ENCODE measurements at regions not wholly inside any gene's neighbourhood (a gene's known extent, or its start where the extent isn't known, plus 50 kb on each side); places are given as distances from the start of the nearest gene placed in this dataset.
"Not testable (repeated sequence)": the region's sequence is repeated elsewhere in the genome, so short reads cannot be mapped to it uniquely, and the experiment has no call there.

DNA sequence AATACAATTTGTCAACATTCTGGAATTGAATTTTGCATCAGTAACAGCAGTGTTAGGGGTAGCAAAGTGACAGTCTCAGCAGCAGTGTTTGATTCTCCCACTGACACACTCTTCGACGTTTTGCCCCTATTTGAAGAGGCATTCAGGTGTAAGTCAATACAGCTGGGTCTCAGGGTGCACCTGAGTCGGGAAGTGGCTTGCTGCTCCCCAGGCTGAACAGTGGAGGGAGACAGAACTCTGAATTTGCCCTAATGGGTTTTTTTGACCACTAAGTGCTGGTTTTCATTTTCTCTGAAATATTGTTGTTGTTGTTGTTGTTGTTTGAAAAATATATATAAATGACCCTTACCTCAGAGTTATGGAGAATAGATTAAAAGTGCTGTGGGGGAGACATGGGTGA lies 223.2 kb downstream of the TLR4 start:
- TF ChIP-seq POU2F2 (IDR thresholded peaks at IDR 0.05; ENCODE audit: low read depth, low read length) (no peak), PAX5 (IDR thresholded peaks at IDR 0.05; ENCODE audit: insufficient read depth, low read length, severe bottlenecking) (no peak), POLR2AphosphoS5 (IDR thresholded peaks at IDR 0.05; ENCODE audit: low read depth, low read length) (no peak), TAF1 (IDR thresholded peaks at IDR 0.05; ENCODE audit: low read depth, low read length) (no peak), POLR2A (IDR thresholded peaks at IDR 0.05; ENCODE audit: low read depth, low read length) (no peak), SPI1 (IDR thresholded peaks at IDR 0.05; ENCODE audit: low read depth, low read length) (no peak)
- FAIRE-seq (no peak), DNase-seq (ENCODE audit: insufficient read length, low spot score) (no peak)

GRCh38 chr9:117929868-117930267 lies 225.7 kb downstream of the TLR4 start:
- no peak for FAIRE-seq
- TF ChIP-seq TAF1 (IDR thresholded peaks at IDR 0.05; ENCODE audit: low read depth, low read length), result no peak
- TF ChIP-seq POU2F2 (IDR thresholded peaks at IDR 0.05; ENCODE audit: low read depth, low read length), result no peak
- TF ChIP-seq POLR2A (IDR thresholded peaks at IDR 0.05; ENCODE audit: low read depth, low read length), result no peak
- TF ChIP-seq SPI1 (IDR thresholded peaks at IDR 0.05; ENCODE audit: low read depth, low read length), result no peak
- no peak for TF ChIP-seq POLR2AphosphoS5 (IDR thresholded peaks at IDR 0.05; ENCODE audit: low read depth, low read length)
- TF ChIP-seq PAX5 (IDR thresholded peaks at IDR 0.05; ENCODE audit: insufficient read depth, low read length, severe bottlenecking), result no peak
- DNase-seq (ENCODE audit: insufficient read length, low spot score), result no peak

DNA sequence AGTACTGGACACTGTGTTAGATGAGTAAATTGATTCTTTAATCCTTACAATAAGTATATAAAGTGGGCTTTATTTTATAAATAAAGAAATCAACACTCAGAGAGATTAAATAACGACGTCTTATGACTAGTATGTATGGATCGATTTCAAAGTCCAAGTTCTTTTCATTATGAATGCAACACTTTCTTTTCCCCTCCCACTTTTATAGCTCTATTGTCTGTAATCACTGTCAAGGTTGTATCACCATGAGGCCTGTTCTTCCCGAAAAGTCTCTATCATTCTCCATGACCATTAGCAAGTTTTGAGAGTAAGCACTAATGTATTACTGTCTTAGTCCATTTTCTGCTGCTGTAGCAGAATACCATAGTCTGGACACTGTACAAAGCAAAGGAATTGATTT lies 228.4 kb downstream of the TLR4 start:
- TF ChIP-seq PAX5 (IDR thresholded peaks at IDR 0.05; ENCODE audit: insufficient read depth, low read length, severe bottlenecking) (no peak), POU2F2 (IDR thresholded peaks at IDR 0.05; ENCODE audit: low read depth, low read length) (no peak), SPI1 (IDR thresholded peaks at IDR 0.05; ENCODE audit: low read depth, low read length) (no peak), TAF1 (IDR thresholded peaks at IDR 0.05; ENCODE audit: low read depth, low read length) (no peak), POLR2AphosphoS5 (IDR thresholded peaks at IDR 0.05; ENCODE audit: low read depth, low read length) (no peak), POLR2A (IDR thresholded peaks at IDR 0.05; ENCODE audit: low read depth, low read length) (no peak)
- DNase-seq (ENCODE audit: insufficient read length, low spot score) (no peak), FAIRE-seq (no peak)

- FAIRE-seq (peak; percentile 33), DNase-seq (ENCODE audit: insufficient read length, low spot score) (no peak)
- no peak for TF ChIP-seq POLR2AphosphoS5 (IDR thresholded peaks at IDR 0.05; ENCODE audit: low read depth, low read length)
- peak; percentile 95 for TF ChIP-seq SPI1 (IDR thresholded peaks at IDR 0.05; ENCODE audit: low read depth, low read length)
Measured at GRCh38 chr9:117936185-117937130, 232.3 kb downstream of the TLR4 start.

DNA sequence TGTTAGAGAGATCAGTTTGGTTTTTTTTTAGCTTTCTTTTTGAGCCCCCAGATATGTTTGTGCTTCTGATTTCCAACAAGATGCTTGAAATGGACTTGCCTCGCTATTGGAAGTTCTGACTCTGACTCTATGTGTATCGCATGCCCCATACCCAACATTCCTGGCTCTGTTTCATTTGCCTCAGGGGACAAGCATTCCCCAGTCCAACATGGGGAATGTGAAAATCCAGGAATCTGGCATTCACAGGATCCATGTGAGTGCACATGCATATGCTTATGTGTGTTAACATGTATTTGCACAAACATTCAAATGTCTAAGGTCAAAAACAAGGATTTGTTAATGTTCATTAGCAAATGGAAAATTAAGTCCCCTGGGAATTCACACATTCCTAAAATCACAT lies 233.9 kb downstream of the TLR4 start:
- no peak for DNase-seq (ENCODE audit: insufficient read length, low spot score)
- FAIRE-seq, result no peak
- TF ChIP-seq POLR2AphosphoS5 (IDR thresholded peaks at IDR 0.05; ENCODE audit: low read depth, low read length) (no peak), TAF1 (IDR thresholded peaks at IDR 0.05; ENCODE audit: low read depth, low read length) (no peak), POLR2A (IDR thresholded peaks at IDR 0.05; ENCODE audit: low read depth, low read length) (no peak), PAX5 (IDR thresholded peaks at IDR 0.05; ENCODE audit: insufficient read depth, low read length, severe bottlenecking) (no peak), SPI1 (IDR thresholded peaks at IDR 0.05; ENCODE audit: low read depth, low read length) (no peak), POU2F2 (IDR thresholded peaks at IDR 0.05; ENCODE audit: low read depth, low read length) (no peak)

DNA sequence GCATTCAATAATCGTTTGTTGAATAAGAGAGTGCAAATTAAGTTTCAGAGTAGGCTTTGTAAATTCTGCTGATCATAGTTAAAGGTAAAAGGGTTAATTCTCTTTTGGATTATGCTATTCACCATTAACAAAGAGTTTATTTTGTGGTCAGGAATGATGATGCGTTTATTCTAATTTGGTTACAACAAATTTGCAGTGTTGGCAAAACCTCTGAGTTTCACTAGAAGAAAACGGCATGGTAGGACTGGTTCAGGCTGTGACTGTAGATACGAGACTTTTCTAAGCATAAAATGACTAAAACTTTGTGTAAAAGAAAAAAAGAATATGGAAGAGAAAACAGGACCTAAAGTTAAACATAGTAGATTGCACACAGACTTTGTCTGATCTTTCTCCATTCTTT lies 234.7 kb downstream of the TLR4 start:
- TF ChIP-seq TAF1 (IDR thresholded peaks at IDR 0.05; ENCODE audit: low read depth, low read length) (no peak), POU2F2 (IDR thresholded peaks at IDR 0.05; ENCODE audit: low read depth, low read length) (no peak), PAX5 (IDR thresholded peaks at IDR 0.05; ENCODE audit: insufficient read depth, low read length, severe bottlenecking) (no peak), SPI1 (IDR thresholded peaks at IDR 0.05; ENCODE audit: low read depth, low read length) (no peak), POLR2A (IDR thresholded peaks at IDR 0.05; ENCODE audit: low read depth, low read length) (no peak), POLR2AphosphoS5 (IDR thresholded peaks at IDR 0.05; ENCODE audit: low read depth, low read length) (no peak)
- FAIRE-seq (no peak), DNase-seq (ENCODE audit: insufficient read length, low spot score) (no peak)

GRCh38 chr9:117944750-117945149 lies 240.5 kb downstream of the TLR4 start:
- FAIRE-seq; DNase-seq (ENCODE audit: insufficient read length, low spot score): not testable (repeated sequence)

GRCh38 chr9:117945286-117945685 lies 241.1 kb downstream of the TLR4 start:
- DNase-seq (ENCODE audit: insufficient read length, low spot score), result no peak
- no peak for FAIRE-seq
- no peak for TF ChIP-seq PAX5 (IDR thresholded peaks at IDR 0.05; ENCODE audit: insufficient read depth, low read length, severe bottlenecking)
- TF ChIP-seq SPI1 (IDR thresholded peaks at IDR 0.05; ENCODE audit: low read depth, low read length), result no peak
- TF ChIP-seq POLR2A (IDR thresholded peaks at IDR 0.05; ENCODE audit: low read depth, low read length), result no peak

GRCh38 chr9:117951127-117951526 lies 246.9 kb downstream of the TLR4 start:
- DNase-seq (ENCODE audit: insufficient read length, low spot score) (no peak), FAIRE-seq (no peak)
- TF ChIP-seq POU2F2 (IDR thresholded peaks at IDR 0.05; ENCODE audit: low read depth, low read length) (no peak), POLR2A (IDR thresholded peaks at IDR 0.05; ENCODE audit: low read depth, low read length) (no peak), SPI1 (IDR thresholded peaks at IDR 0.05; ENCODE audit: low read depth, low read length) (no peak), PAX5 (IDR thresholded peaks at IDR 0.05; ENCODE audit: insufficient read depth, low read length, severe bottlenecking) (no peak), TAF1 (IDR thresholded peaks at IDR 0.05; ENCODE audit: low read depth, low read length) (no peak), POLR2AphosphoS5 (IDR thresholded peaks at IDR 0.05; ENCODE audit: low read depth, low read length) (no peak)

DNA sequence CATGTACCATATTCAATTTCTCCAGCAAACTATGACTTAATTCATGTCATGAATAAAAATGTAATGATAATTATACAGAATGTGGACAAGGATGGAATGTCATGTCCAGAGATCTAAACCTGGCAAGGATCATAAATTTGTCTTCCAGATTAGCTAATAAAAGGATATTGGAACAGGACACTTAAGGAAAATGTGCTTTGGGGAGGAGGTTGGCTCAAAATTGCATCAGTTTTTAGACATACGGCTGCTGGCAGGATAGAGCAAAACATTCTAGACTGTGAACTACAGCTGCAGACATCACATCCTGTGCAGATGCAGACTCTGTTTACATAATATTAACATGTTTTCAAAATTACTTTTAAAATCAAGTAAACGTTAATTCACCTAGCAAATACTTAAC lies 248.4 kb downstream of the TLR4 start:
- FAIRE-seq (no peak), DNase-seq (ENCODE audit: insufficient read length, low spot score) (no peak)

More for the DNA sequence above, 248.4 kb downstream of the TLR4 start:
- TF ChIP-seq POLR2A (IDR thresholded peaks at IDR 0.05; ENCODE audit: low read depth, low read length) (no peak), SPI1 (IDR thresholded peaks at IDR 0.05; ENCODE audit: low read depth, low read length) (no peak), POU2F2 (IDR thresholded peaks at IDR 0.05; ENCODE audit: low read depth, low read length) (no peak), PAX5 (IDR thresholded peaks at IDR 0.05; ENCODE audit: insufficient read depth, low read length, severe bottlenecking) (no peak), POLR2AphosphoS5 (IDR thresholded peaks at IDR 0.05; ENCODE audit: low read depth, low read length) (no peak), TAF1 (IDR thresholded peaks at IDR 0.05; ENCODE audit: low read depth, low read length) (no peak)

All from GM12891 (cell line).